ENCODE measurements at regions not wholly inside any gene's neighbourhood (a gene's known extent, or its start where the extent isn't known, plus 50 kb on each side); places are given as distances from the start of the nearest gene placed in this dataset.

- TF ChIP-seq, protein P1, sequence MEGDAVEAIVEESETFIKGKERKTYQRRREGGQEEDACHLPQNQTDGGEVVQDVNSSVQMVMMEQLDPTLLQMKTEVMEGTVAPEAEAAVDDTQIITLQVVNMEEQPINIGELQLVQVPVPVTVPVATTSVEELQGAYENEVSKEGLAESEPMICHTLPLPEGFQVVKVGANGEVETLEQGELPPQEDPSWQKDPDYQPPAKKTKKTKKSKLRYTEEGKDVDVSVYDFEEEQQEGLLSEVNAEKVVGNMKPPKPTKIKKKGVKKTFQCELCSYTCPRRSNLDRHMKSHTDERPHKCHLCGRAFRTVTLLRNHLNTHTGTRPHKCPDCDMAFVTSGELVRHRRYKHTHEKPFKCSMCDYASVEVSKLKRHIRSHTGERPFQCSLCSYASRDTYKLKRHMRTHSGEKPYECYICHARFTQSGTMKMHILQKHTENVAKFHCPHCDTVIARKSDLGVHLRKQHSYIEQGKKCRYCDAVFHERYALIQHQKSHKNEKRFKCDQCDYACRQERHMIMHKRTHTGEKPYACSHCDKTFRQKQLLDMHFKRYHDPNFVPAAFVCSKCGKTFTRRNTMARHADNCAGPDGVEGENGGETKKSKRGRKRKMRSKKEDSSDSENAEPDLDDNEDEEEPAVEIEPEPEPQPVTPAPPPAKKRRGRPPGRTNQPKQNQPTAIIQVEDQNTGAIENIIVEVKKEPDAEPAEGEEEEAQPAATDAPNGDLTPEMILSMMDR (IDR thresholded peaks at IDR 0.05), result no peak
- no peak for TF ChIP-seq POLR2A (IDR thresholded peaks at IDR 0.05)
- Histone ChIP-seq H3K36me3 (no peaks in the 10 kb centered on the region), H3K27me3 (no peaks in the 10 kb centered on the region), H3K27ac (no peak overlapping the region), H3K9me3 (no peaks in the 10 kb centered on the region), H3K4me3 (no peak overlapping the region), H3K4me1 (no peaks in the 10 kb centered on the region)
- intact Hi-C loops (cut with DNase I), result no loop called here
- no peak for DNase-seq
- WGBS, 2 donors, result 50 to 83% methylated on average over 1 of the region's 1 CpG
These were observed 617.6 kb downstream of the TLR4 start for GRCh38 chr9:118321788-118322187.

DNA sequence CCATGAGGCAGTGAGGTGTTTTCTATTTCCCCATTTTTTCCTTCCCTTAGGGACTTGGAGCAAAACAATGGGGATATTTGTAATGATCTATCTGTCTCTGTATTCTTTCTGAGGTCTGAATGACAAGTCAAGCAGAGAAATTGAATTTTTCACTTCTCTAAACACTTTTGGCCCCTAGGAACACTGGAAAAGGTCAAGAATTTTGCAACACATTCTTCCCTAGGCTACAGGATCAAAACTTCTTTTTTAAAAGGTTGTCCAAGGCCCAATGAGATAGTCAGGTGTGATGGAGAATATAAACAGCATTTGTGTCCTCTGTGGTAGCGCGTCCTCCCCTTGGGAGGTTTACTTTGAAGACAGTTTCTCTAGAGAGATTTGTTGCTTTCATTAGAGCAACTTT lies 620.5 kb downstream of the TLR4 start:
- no peak overlapping the region for H3K4me3 ChIP-seq
- no peak for DNase-seq
- H3K27ac ChIP-seq, result no peak overlapping the region
- no peaks in the 10 kb centered on the region for H3K9me3 ChIP-seq
- TF ChIP-seq POLR2A (IDR thresholded peaks at IDR 0.05), result no peak
- TF ChIP-seq, protein P1 (IDR thresholded peaks at IDR 0.05), result no peak
- H3K4me1 ChIP-seq, result no peaks in the 10 kb centered on the region
- no peaks in the 10 kb centered on the region for H3K27me3 ChIP-seq
- intact Hi-C loops (cut with DNase I), result no loop called here
- H3K36me3 ChIP-seq, result no peaks in the 10 kb centered on the region
- WGBS, 2 donors, result 84 to 87% methylated on average over 2 of the region's 2 CpGs

- no peak for DNase-seq
- no peaks in the 10 kb centered on the region for H3K9me3 ChIP-seq
- H3K27me3 ChIP-seq, result no peaks in the 10 kb centered on the region
- H3K36me3 ChIP-seq, result no peaks in the 10 kb centered on the region
- H3K27ac ChIP-seq, result no peak overlapping the region
- intact Hi-C loops (cut with DNase I), result no loop called here
- TF ChIP-seq, protein P1 (IDR thresholded peaks at IDR 0.05), result no peak
- no peak overlapping the region for H3K4me3 ChIP-seq
- H3K4me1 ChIP-seq, result no peaks in the 10 kb centered on the region
- 58 to 67% methylated on average over 2 of the region's 2 CpGs for WGBS, 2 donors
These were observed 621.6 kb downstream of the TLR4 start for GRCh38 chr9:118325757-118326156.

- H3K4me1 ChIP-seq, result no peaks in the 10 kb centered on the region
- no peaks in the 10 kb centered on the region for H3K9me3 ChIP-seq
- H3K36me3 ChIP-seq, result no peaks in the 10 kb centered on the region
- 56 to 78% methylated on average over 5 of the region's 5 CpGs for WGBS, 2 donors
- TF ChIP-seq POLR2A (IDR thresholded peaks at IDR 0.05), result no peak
- TF ChIP-seq, protein P1 (IDR thresholded peaks at IDR 0.05), result no peak
- H3K27ac ChIP-seq, result no peak overlapping the region
- intact Hi-C loops (cut with DNase I), result no loop called here
- H3K27me3 ChIP-seq, result no peaks in the 10 kb centered on the region
- DNase-seq, result no peak
- H3K4me3 ChIP-seq, result no peak overlapping the region
These were observed 622.1 kb downstream of the TLR4 start for GRCh38 chr9:118326326-118326725.

- WGBS, 2 donors, result 62 to 71% methylated on average over 9 to 10 of the region's 10 CpGs
- H3K4me3 ChIP-seq, result no peak overlapping the region
- no peaks in the 10 kb centered on the region for H3K4me1 ChIP-seq
- H3K9me3 ChIP-seq, result no peaks in the 10 kb centered on the region
- TF ChIP-seq, protein P1 (IDR thresholded peaks at IDR 0.05), result no peak
- no peak for TF ChIP-seq POLR2A (IDR thresholded peaks at IDR 0.05)
- no peak overlapping the region for H3K27ac ChIP-seq
- intact Hi-C loops (cut with DNase I), result no loop called here
- no peaks in the 10 kb centered on the region for H3K36me3 ChIP-seq
- no peak for DNase-seq
- H3K27me3 ChIP-seq, result no peaks in the 10 kb centered on the region
These were observed 626.2 kb downstream of the TLR4 start for GRCh38 chr9:118330191-118330986.
